ENCODE measurements at regions not wholly inside any gene's neighbourhood (a gene's known extent, or its start where the extent isn't known, plus 50 kb on each side); places are given as distances from the start of the nearest gene placed in this dataset.

- peak; percentile 81 for DNase-seq (ENCODE audit: low read depth)
Observed at GRCh38 chr10:4527281-4527970, 298.6 kb upstream of the AKR1E2 start.

- DNase-seq (ENCODE audit: low read depth): no peak
Observed at GRCh38 chr10:4526311-4526731, 299.7 kb upstream of the AKR1E2 start.

GRCh38 chr10:4525103-4525502 lies 300.9 kb upstream of the AKR1E2 start:
- DNase-seq (ENCODE audit: low read depth): no peak

- DNase-seq (ENCODE audit: low read depth): no peak
Observed at GRCh38 chr10:4522296-4523000, 303.6 kb upstream of the AKR1E2 start.

DNA sequence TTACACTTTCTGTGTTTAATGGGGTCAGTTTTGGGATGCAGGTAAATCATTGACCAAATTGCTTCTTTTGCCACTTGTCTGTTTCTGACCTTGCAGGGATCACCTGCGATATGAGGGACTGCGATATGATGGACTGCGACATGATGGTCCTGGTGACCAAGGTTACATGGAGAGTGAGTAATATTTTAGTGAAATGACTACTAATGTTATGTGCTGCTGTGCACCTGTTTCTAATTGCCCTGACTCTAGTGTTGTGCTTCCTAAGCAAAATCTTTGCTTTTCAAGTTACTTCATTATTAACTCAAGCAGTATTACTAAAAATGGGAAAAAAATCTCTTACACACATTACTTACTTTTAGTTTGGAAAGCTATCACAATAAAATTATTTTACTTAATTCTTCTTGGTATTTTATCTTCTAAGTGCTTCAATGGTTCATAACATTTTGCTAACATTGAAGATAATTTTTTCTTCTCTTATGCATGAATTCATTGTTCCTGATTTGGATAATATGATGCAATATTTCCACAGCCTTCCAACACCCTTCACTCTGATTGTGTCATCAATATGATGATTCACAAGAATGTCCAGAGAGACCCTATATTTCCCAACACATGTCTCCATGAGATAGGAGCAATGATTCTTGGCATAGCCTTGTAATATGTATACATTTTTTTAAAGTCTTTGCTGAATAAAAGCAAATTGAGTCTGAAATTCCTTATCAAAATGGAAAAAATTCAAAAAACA lies 306.2 kb upstream of the AKR1E2 start:
- no peak for DNase-seq (ENCODE audit: low read depth)

DNA sequence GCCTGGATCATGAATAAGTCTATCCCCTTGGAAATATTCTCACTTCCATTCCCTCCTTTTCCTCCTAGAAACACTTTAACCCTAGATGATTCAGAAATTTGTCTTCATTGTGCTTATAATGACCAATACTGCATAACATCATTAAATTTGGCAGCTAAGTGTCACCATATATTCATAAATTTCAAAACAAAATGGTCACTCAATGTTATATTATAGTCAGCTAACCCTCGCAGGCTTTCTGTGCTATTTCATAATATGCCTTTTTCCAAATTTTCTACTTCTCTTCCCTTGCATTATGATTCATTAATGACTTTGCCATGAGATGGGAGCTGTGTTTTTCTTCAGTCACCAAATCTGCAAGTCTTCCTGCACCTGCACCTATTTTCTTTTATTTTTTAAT lies 308.3 kb upstream of the AKR1E2 start:
- DNase-seq (ENCODE audit: low read depth): no peak

DNA sequence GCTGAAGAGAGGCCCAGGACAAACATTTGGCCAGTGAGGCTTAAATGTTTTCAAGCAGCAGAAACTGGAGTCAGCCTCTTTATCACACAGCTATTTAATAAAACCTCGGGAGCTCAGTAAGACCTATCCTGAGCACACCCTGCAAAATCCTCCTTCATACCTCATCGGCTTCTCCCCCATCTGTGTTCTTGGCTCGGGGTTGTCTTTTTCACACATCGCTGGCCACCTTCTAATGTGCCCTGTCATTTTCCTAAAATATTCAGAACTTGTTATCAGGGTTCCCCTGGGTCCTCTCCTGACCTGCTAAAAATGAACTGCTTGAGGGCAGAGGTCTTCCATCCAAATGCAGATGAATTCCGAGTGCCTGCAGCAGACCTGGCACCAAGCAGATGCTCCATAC lies 310.3 kb upstream of the AKR1E2 start:
- DNase-seq (ENCODE audit: low read depth): no peak

- DNase-seq (ENCODE audit: low read depth): no peak
Observed at GRCh38 chr10:4514445-4515108, 311.4 kb upstream of the AKR1E2 start.

GRCh38 chr10:4512671-4513240 lies 313.3 kb upstream of the AKR1E2 start:
- no peak for DNase-seq (ENCODE audit: low read depth)

DNA sequence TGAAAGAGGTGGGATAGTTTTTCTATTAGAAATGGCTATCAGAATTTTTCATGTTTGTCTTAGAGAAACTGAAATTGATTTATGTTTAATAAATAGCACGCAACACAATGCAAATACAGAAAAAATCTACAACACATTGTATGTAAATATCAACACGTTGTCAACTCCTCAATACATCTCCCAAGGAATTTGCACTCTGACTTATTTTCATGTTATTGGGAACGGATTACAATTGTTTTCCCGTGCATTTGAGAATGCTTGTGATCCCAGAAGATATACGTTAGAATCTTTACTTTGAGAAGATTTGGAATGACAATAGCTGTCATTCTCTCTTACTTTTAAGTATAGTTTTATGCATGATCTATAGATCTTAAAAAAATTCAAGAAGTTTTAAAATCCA lies 313.8 kb upstream of the AKR1E2 start:
- no peak for DNase-seq (ENCODE audit: low read depth)

GRCh38 chr10:4511509-4511908 lies 314.5 kb upstream of the AKR1E2 start:
- no peak for DNase-seq (ENCODE audit: low read depth)

DNA sequence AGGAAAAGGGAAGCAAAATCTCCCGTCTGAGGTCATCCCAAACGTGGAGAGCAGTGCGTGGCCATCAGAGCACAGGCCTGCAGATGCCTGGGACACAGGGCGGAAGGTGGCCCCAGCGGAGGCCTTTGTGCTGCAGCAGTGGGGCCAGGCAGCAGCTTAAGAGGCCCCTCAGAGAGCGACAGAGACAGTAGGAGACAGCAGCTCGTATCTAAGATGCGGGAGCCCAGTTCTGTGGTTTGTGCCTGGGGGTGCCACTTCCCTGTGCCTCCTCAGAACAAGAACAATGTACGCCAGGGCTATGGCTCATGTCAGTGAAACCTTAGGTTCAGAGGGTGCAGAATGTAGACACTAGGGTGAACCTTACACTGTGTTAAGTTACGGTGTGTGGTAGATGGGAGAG lies 316.6 kb upstream of the AKR1E2 start:
- no peak for DNase-seq (ENCODE audit: low read depth)

- DNase-seq (ENCODE audit: low read depth): no peak
Observed at GRCh38 chr10:4506095-4506494, 319.9 kb upstream of the AKR1E2 start.

- no peak for DNase-seq (ENCODE audit: low read depth)
Observed at GRCh38 chr10:4504550-4504949, 321.5 kb upstream of the AKR1E2 start.

- DNase-seq (ENCODE audit: low read depth): no peak
Observed at GRCh38 chr10:4503076-4503475, 322.9 kb upstream of the AKR1E2 start.

DNA sequence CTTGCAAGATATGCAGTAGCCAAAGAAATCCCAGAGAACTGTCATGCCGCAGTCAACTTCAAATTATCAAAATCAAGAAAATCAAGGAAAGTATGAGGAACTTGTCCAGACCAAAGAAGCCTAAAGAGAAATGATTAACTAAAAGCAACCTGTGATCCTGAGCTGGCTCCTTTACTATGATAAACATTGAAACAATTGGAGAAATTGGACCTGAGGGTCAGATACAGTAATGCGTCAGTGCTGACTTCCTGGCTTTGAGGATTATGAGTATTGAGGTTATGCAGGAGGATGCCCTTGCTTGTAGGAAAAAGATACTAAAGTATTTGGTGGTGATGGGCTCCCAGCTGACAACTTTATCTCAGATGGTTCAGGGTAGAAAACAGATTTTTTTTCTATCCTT lies 324.7 kb upstream of the AKR1E2 start:
- DNase-seq (ENCODE audit: low read depth): no peak

GRCh38 chr10:4498711-4499251 lies 327.2 kb upstream of the AKR1E2 start:
- DNase-seq (ENCODE audit: low read depth): peak; percentile 92

DNA sequence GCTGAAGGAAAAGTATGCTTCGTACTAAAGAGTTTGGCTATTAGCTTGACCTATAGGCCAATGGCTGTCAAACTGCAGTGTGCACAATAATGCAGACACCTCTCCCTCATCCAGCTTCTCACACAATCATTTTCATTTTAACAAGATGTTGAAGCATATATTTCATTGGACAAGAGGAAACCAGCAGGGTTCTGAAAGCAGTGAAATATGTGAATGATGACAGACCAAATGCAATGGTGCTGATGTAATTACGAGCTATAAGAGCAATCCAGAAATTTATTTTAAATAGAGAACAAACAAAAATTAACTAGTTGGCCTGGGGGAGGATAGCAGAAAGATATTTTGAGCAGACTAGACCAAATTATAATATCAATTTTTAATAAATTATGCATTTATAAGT lies 331.5 kb upstream of the AKR1E2 start:
- DNase-seq (ENCODE audit: low read depth): no peak

- no peak for DNase-seq (ENCODE audit: low read depth)
Observed at GRCh38 chr10:4492202-4492601, 333.8 kb upstream of the AKR1E2 start.

GRCh38 chr10:4488904-4489303 lies 337.1 kb upstream of the AKR1E2 start:
- no peak for DNase-seq (ENCODE audit: low read depth)

- no peak for DNase-seq (ENCODE audit: low read depth)
Observed at GRCh38 chr10:4485636-4486035, 340.4 kb upstream of the AKR1E2 start.

DNA sequence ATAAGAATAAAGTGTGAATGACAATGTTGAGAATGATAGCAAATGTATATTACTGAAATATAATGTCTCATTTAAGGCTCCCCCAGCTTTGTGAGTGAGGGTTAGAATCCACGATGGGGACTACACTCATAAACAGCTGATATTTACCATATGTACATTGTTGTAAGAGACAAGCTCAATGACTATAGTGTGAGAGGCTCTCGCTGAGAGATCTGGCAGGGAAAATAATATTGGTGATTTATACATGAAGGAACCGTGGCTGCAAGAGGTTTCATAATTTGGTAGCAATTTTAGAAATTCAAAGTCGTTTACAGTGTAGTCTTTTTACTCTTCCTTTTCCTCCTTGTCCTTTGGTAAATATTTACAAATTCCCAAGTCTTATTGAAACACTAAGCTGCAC lies 342.2 kb upstream of the AKR1E2 start:
- no peak for DNase-seq (ENCODE audit: low read depth)

Measured in GM04504 (cell line).